Activated CD4-positive, alpha-beta memory T cell treated with anti-CD3 and anti-CD28 coated beads, Interleukin-2, amount 10 ng/mL, durations not matched to agents 7 days and 5 days (primary cell): ENCODE measurements at regions not wholly inside any gene's neighbourhood (a gene's known extent, or its start where the extent isn't known, plus 50 kb on each side); places are given as distances from the start of the nearest gene placed in this dataset.
"Not testable (repeated sequence)": the region's sequence is repeated elsewhere in the genome, so short reads cannot be mapped to it uniquely, and the experiment has no call there.

Experiments
- CTCF ChIA-PET: fragments of 350-600 bp; sonication (Branson Sonifier 250); formaldehyde crosslinking; loops from one replicate; lab custom pipeline; 2021; ENCODE audit warnings: antibody characterized with exemption, inconsistent platforms; lab: Charles Lee
- POLR2A ChIA-PET: fragments of 350-600 bp; sonication (Branson Sonifier 250); formaldehyde crosslinking; loops from one replicate; lab custom pipeline; 2021; ENCODE audit warnings: antibody characterized with exemption; lab: Charles Lee
- DNase-seq: peaks from one replicate; pipeline ENCODE4 v3.0.0-alpha.2; 2020
- H3K27ac Mint-ChIP-seq: one replicate; pipeline ENCODE4 v1.8.0; 2021; ENCODE audit warnings: mild to moderate bottlenecking, mixed read lengths
- H3K27me3 Mint-ChIP-seq: one replicate; pipeline ENCODE4 v1.8.0; 2021; ENCODE audit warnings: mixed read lengths
- H3K36me3 Mint-ChIP-seq: one replicate; pipeline ENCODE4 v1.8.0; 2021; ENCODE audit warnings: low read depth, mixed read lengths
- H3K4me1 Mint-ChIP-seq: one replicate; pipeline ENCODE4 v1.8.0; 2021; ENCODE audit warnings: mixed read lengths
- H3K4me3 Mint-ChIP-seq: one replicate; pipeline ENCODE4 v1.8.0; 2021; ENCODE audit warnings: mild to moderate bottlenecking, mixed read lengths
- H3K9me3 Mint-ChIP-seq: one replicate; pipeline ENCODE4 v1.8.0; 2021; ENCODE audit warnings: mixed read lengths

GRCh38 chr4:86413426-86413825 lies 53.6 kb upstream of the MAPK10 start:
- POLR2A ChIA-PET, H3K36me3 Mint-ChIP-seq: not testable (repeated sequence)

GRCh38 chr4:86414686-86415085 lies 54.8 kb upstream of the MAPK10 start:
- Mint-ChIP-seq H3K4me1 (no peaks in the 10 kb centered on the region), H3K9me3 (no peaks in the 10 kb centered on the region), H3K27me3 (no peaks in the 10 kb centered on the region), H3K36me3 (no peaks in the 10 kb centered on the region), H3K4me3 (no peak overlapping the region), H3K27ac (no peak overlapping the region)
- CTCF ChIA-PET = no interaction called here
- POLR2A ChIA-PET = no interaction called here
- no peak for DNase-seq

More at GRCh38 chr4:86413426-86413825, 53.6 kb upstream of the MAPK10 start:
- H3K27me3 Mint-ChIP-seq, CTCF ChIA-PET, H3K27ac Mint-ChIP-seq, H3K9me3 Mint-ChIP-seq, DNase-seq, H3K4me3 Mint-ChIP-seq, H3K4me1 Mint-ChIP-seq: not testable (repeated sequence)

- no peak overlapping the region for H3K4me3 Mint-ChIP-seq
- H3K27me3 Mint-ChIP-seq = no peaks in the 10 kb centered on the region
- no peak for DNase-seq
- H3K4me1 Mint-ChIP-seq = no peaks in the 10 kb centered on the region
- POLR2A ChIA-PET = no interaction called here
- H3K9me3 Mint-ChIP-seq = no peaks in the 10 kb centered on the region
- H3K36me3 Mint-ChIP-seq = no peaks in the 10 kb centered on the region
- H3K27ac Mint-ChIP-seq = no peak overlapping the region
- CTCF ChIA-PET = no interaction called here
These were observed 56.2 kb upstream of the MAPK10 start for GRCh38 chr4:86416081-86416480.

GRCh38 chr4:86421461-86421860 lies 61.6 kb upstream of the MAPK10 start:
- H3K9me3 Mint-ChIP-seq = no peaks in the 10 kb centered on the region
- CTCF ChIA-PET = no interaction called here

GRCh38 chr4:86431543-86432116 lies 71.8 kb upstream of the MAPK10 start:
- ChIA-PET CTCF (no interaction called here), POLR2A (no interaction called here)
- Mint-ChIP-seq H3K4me1 (no peaks in the 10 kb centered on the region), H3K27me3 (no peaks in the 10 kb centered on the region), H3K4me3 (no peak overlapping the region), H3K27ac (no peak overlapping the region), H3K36me3 (no peaks in the 10 kb centered on the region), H3K9me3 (no peaks in the 10 kb centered on the region)
- no peak for DNase-seq

More at GRCh38 chr4:86421461-86421860, 61.6 kb upstream of the MAPK10 start:
- Mint-ChIP-seq H3K27me3 (no peaks in the 10 kb centered on the region), H3K4me3 (no peak overlapping the region), H3K27ac (no peak overlapping the region), H3K4me1 (no peaks in the 10 kb centered on the region), H3K36me3 (no peaks in the 10 kb centered on the region)
- POLR2A ChIA-PET = no interaction called here
- DNase-seq = no peak

GRCh38 chr4:86432559-86433134 lies 72.8 kb upstream of the MAPK10 start:
- no peak for DNase-seq
- H3K27me3 Mint-ChIP-seq = no peaks in the 10 kb centered on the region
- H3K4me1 Mint-ChIP-seq = no peaks in the 10 kb centered on the region
- no peaks in the 10 kb centered on the region for H3K36me3 Mint-ChIP-seq
- no peak overlapping the region for H3K4me3 Mint-ChIP-seq
- H3K9me3 Mint-ChIP-seq = no peaks in the 10 kb centered on the region
- ChIA-PET POLR2A (no interaction called here), CTCF (no interaction called here)
- H3K27ac Mint-ChIP-seq = no peak overlapping the region

- peaks cover 5% of the 10 kb centered on the region for H3K27me3 Mint-ChIP-seq
- POLR2A ChIA-PET = no interaction called here
- H3K4me3 Mint-ChIP-seq = no peak overlapping the region
- no peak for DNase-seq
- H3K9me3 Mint-ChIP-seq = no peaks in the 10 kb centered on the region
- CTCF ChIA-PET = no interaction called here
- H3K27ac Mint-ChIP-seq = no peak overlapping the region
- no peaks in the 10 kb centered on the region for H3K36me3 Mint-ChIP-seq
- H3K4me1 Mint-ChIP-seq = no peaks in the 10 kb centered on the region
These were observed 79.4 kb upstream of the MAPK10 start for GRCh38 chr4:86439293-86439692.

- H3K4me1 Mint-ChIP-seq = no peaks in the 10 kb centered on the region
- CTCF ChIA-PET = no interaction called here
- H3K27me3 Mint-ChIP-seq = peaks cover 8% of the 10 kb centered on the region
- no peak overlapping the region for H3K4me3 Mint-ChIP-seq
- H3K9me3 Mint-ChIP-seq = no peaks in the 10 kb centered on the region
- POLR2A ChIA-PET = no interaction called here
- no peaks in the 10 kb centered on the region for H3K36me3 Mint-ChIP-seq
- no peak overlapping the region for H3K27ac Mint-ChIP-seq
- DNase-seq = no peak
These were observed 81.5 kb upstream of the MAPK10 start for GRCh38 chr4:86441175-86441936.

GRCh38 chr4:86442881-86443280 lies 83.0 kb upstream of the MAPK10 start:
- ChIA-PET POLR2A (no interaction called here), CTCF (no interaction called here)
- H3K4me3 Mint-ChIP-seq = no peak overlapping the region
- H3K9me3 Mint-ChIP-seq = no peaks in the 10 kb centered on the region
- H3K27ac Mint-ChIP-seq = no peak overlapping the region
- peaks cover 8% of the 10 kb centered on the region for H3K27me3 Mint-ChIP-seq
- no peak for DNase-seq
- no peaks in the 10 kb centered on the region for H3K4me1 Mint-ChIP-seq
- no peaks in the 10 kb centered on the region for H3K36me3 Mint-ChIP-seq

GRCh38 chr4:86443495-86443894 lies 83.6 kb upstream of the MAPK10 start:
- Mint-ChIP-seq H3K4me3 (no peak overlapping the region), H3K9me3 (no peaks in the 10 kb centered on the region), H3K36me3 (no peaks in the 10 kb centered on the region), H3K4me1 (no peaks in the 10 kb centered on the region), H3K27ac (no peak overlapping the region), H3K27me3 (peaks cover 8% of the 10 kb centered on the region)
- ChIA-PET CTCF (no interaction called here), POLR2A (no interaction called here)
- DNase-seq = no peak

GRCh38 chr4:86446996-86447395 lies 87.1 kb upstream of the MAPK10 start:
- POLR2A ChIA-PET = no interaction called here
- H3K36me3 Mint-ChIP-seq = no peaks in the 10 kb centered on the region
- CTCF ChIA-PET = no interaction called here
- no peak overlapping the region for H3K4me3 Mint-ChIP-seq
- no peaks in the 10 kb centered on the region for H3K4me1 Mint-ChIP-seq
- H3K9me3 Mint-ChIP-seq = no peaks in the 10 kb centered on the region
- peaks cover 10% of the 10 kb centered on the region for H3K27me3 Mint-ChIP-seq
- no peak overlapping the region for H3K27ac Mint-ChIP-seq
- DNase-seq = no peak

GRCh38 chr4:86448871-86449270 lies 89.0 kb upstream of the MAPK10 start:
- CTCF ChIA-PET = no interaction called here
- Mint-ChIP-seq H3K4me3 (no peak overlapping the region), H3K27me3 (peaks cover 6% of the 10 kb centered on the region), H3K9me3 (no peaks in the 10 kb centered on the region), H3K36me3 (no peaks in the 10 kb centered on the region), H3K27ac (no peak overlapping the region), H3K4me1 (no peaks in the 10 kb centered on the region)
- POLR2A ChIA-PET = no interaction called here
- no peak for DNase-seq

- Mint-ChIP-seq H3K36me3 (no peaks in the 10 kb centered on the region), H3K4me1 (no peaks in the 10 kb centered on the region), H3K4me3 (no peak overlapping the region), H3K27ac (no peak overlapping the region), H3K27me3 (peaks cover 6% of the 10 kb centered on the region), H3K9me3 (no peaks in the 10 kb centered on the region)
- no peak for DNase-seq
- CTCF ChIA-PET = no interaction called here
- POLR2A ChIA-PET = no interaction called here
These were observed 90.1 kb upstream of the MAPK10 start for GRCh38 chr4:86449746-86450588.
